ENCODE measurements at regions not wholly inside any gene's neighbourhood (a gene's known extent, or its start where the extent isn't known, plus 50 kb on each side); places are given as distances from the start of the nearest gene placed in this dataset.
"Not testable (repeated sequence)": the region's sequence is repeated elsewhere in the genome, so short reads cannot be mapped to it uniquely, and the experiment has no call there.

DNA sequence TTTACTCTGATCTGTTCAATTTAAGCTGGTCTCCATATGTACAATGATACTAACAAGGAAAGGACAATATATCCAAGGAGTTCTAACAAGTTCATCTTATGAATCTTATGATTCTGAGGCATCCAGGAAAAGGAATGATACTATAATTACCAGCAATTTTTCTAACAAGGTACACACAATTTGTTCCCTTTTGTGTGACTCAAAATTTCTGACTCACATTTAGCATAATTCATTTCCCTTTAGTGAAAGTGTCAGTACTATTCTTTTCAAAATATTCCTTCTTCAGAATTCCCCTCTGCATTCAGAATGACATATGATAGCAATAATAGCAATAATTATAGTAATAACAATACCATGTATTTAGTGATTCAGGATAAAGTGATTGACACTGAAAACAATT, 594.8 kb downstream of the DMRTA1 start:
- Histone ChIP-seq H2BK120ac (ENCODE audit: low read depth, low read length) (no peak overlapping the region), H3K4me2 (ENCODE audit: insufficient read depth, low read length, poor library complexity, severe bottlenecking) (no peak overlapping the region), H3K27me3 (ENCODE audit: control insufficient read depth in 3 of 3, insufficient read depth in 3 of 3, low read depth in 1 of 3, low read length in 3 of 3) (no peaks in the 10 kb centered on the region), H3K27ac (replicated peaks; ENCODE audit: low read length) (no peak overlapping the region), H3K23ac (ENCODE audit: low read depth, low read length, poor library complexity) (no peak overlapping the region), H4K8ac (ENCODE audit: low read depth, low read length) (no peak overlapping the region), H3K9me3 (replicated peaks in 1 of 2; ENCODE audit: control insufficient read depth in 2 of 2, insufficient read depth in 1 of 2, low read depth in 1 of 2, low read length in 2 of 2) (no peaks in the 10 kb centered on the region), H3K18ac (ENCODE audit: low read length) (no peak overlapping the region), H2AK5ac (ENCODE audit: low read depth, low read length) (no peak overlapping the region), H3K14ac (ENCODE audit: low read length) (no peak overlapping the region), H4K91ac (ENCODE audit: low read depth, low read length, poor library complexity) (no peak overlapping the region), H3K4me3 (ENCODE audit: low read length in 2 of 2) (no peak overlapping the region), H3K9ac (ENCODE audit: low read depth, low read length, poor library complexity) (no peak overlapping the region), H3K4ac (ENCODE audit: low read length) (no peak overlapping the region), H2BK12ac (ENCODE audit: low read length) (no peak overlapping the region), H3K79me1 (ENCODE audit: low read depth, low read length) (no peaks in the 10 kb centered on the region), H3K4me1 (ENCODE audit: control insufficient read depth in 2 of 2, insufficient read depth in 1 of 2, low read depth in 1 of 2, low read length in 2 of 2) (peaks cover 0 to 4% of the 10 kb centered on the region in 2 donors), H2BK5ac (ENCODE audit: low read length) (no peak overlapping the region), H2BK15ac (ENCODE audit: low read length) (no peak overlapping the region), H2AFZ (ENCODE audit: low read length) (no peak overlapping the region), H3K36me3 (replicated peaks in 1 of 2; ENCODE audit: control insufficient read depth in 2 of 2, insufficient read depth in 2 of 2, low read length in 2 of 2) (no peaks in the 10 kb centered on the region)
- DNase-seq (ENCODE audit: low spot score) = no peak

DNA sequence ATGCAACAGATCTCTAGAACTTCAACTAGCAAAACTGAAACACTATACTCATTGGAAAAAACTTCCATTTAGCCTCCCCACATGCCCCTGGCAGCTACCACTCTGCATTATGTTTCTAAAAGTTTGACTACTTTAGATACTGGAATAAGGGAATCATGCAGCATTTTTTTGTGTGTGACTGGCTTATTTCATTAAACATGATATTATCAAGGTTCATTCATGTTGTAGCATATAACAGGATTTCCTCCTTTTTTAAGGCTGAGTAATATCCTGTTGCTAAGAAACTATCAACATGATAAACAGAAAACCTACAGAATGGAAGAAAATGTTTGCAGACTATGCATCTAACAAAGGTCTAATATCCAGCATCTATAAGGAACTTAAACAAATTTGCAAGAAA, 597.9 kb downstream of the DMRTA1 start:
- H3K4me3 ChIP-seq (ENCODE audit: low read length in 2 of 2) = no peak overlapping the region
- no peak overlapping the region for H3K4ac ChIP-seq (ENCODE audit: low read length)
- H2BK12ac ChIP-seq (ENCODE audit: low read length) = no peak overlapping the region
- DNase-seq (ENCODE audit: low spot score) = no peak
- H2BK5ac ChIP-seq (ENCODE audit: low read length) = no peak overlapping the region
- H2AFZ ChIP-seq (ENCODE audit: low read length) = no peak overlapping the region
- no peak overlapping the region for H3K23ac ChIP-seq (ENCODE audit: low read depth, low read length, poor library complexity)
- H3K9me3 ChIP-seq (replicated peaks in 1 of 2; ENCODE audit: control insufficient read depth in 2 of 2, insufficient read depth in 1 of 2, low read depth in 1 of 2, low read length in 2 of 2) = no peaks in the 10 kb centered on the region
- no peaks in the 10 kb centered on the region for H3K36me3 ChIP-seq (replicated peaks in 1 of 2; ENCODE audit: control insufficient read depth in 2 of 2, insufficient read depth in 2 of 2, low read length in 2 of 2)
- no peak overlapping the region for H3K9ac ChIP-seq (ENCODE audit: low read depth, low read length, poor library complexity)
- no peak overlapping the region for H2BK15ac ChIP-seq (ENCODE audit: low read length)
- H4K91ac ChIP-seq (ENCODE audit: low read depth, low read length, poor library complexity) = no peak overlapping the region
- H3K18ac ChIP-seq (ENCODE audit: low read length) = no peak overlapping the region
- H3K14ac ChIP-seq (ENCODE audit: low read length) = no peak overlapping the region
- H2BK120ac ChIP-seq (ENCODE audit: low read depth, low read length) = no peak overlapping the region
- H3K79me1 ChIP-seq (ENCODE audit: low read depth, low read length) = no peaks in the 10 kb centered on the region
- H3K4me1 ChIP-seq (ENCODE audit: control insufficient read depth in 2 of 2, insufficient read depth in 1 of 2, low read depth in 1 of 2, low read length in 2 of 2) = peaks cover 0 to 4% of the 10 kb centered on the region in 2 donors
- H3K27ac ChIP-seq (replicated peaks; ENCODE audit: low read length) = no peak overlapping the region
- no peak overlapping the region for H4K8ac ChIP-seq (ENCODE audit: low read depth, low read length)
- no peak overlapping the region for H2AK5ac ChIP-seq (ENCODE audit: low read depth, low read length)
- H3K27me3 ChIP-seq (ENCODE audit: control insufficient read depth in 3 of 3, insufficient read depth in 3 of 3, low read depth in 1 of 3, low read length in 3 of 3) = no peaks in the 10 kb centered on the region
- no peak overlapping the region for H3K4me2 ChIP-seq (ENCODE audit: insufficient read depth, low read length, poor library complexity, severe bottlenecking)

DNA sequence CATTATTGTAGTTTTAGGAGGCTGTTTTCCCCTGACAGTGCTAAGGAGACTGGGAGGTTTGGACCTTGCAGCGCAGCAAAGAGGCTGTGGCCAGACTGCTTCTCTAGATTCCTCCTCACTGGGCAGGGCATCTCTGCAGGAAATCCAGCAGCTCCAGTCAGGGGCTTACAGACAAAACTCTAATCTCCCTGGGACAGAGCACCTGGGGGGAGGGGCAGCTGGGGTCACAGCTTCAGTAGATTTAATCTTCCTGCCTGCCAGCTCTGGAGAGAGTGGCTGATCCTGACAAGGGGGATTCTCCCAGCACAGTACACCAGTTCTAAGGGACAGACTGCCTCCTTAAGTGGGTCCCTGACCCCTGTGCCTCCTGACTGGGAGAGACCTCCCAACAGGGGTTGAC, 599.4 kb downstream of the DMRTA1 start:
- not testable (repeated sequence) for H2BK15ac ChIP-seq (ENCODE audit: low read length); H2AK5ac ChIP-seq (ENCODE audit: low read depth, low read length); H4K8ac ChIP-seq (ENCODE audit: low read depth, low read length); H3K4me1 ChIP-seq (ENCODE audit: control insufficient read depth in 2 of 2, insufficient read depth in 1 of 2, low read depth in 1 of 2, low read length in 2 of 2); H3K36me3 ChIP-seq (replicated peaks in 1 of 2; ENCODE audit: control insufficient read depth in 2 of 2, insufficient read depth in 2 of 2, low read length in 2 of 2); H2BK12ac ChIP-seq (ENCODE audit: low read length); H3K27me3 ChIP-seq (ENCODE audit: control insufficient read depth in 3 of 3, insufficient read depth in 3 of 3, low read depth in 1 of 3, low read length in 3 of 3); H3K9me3 ChIP-seq (replicated peaks in 1 of 2; ENCODE audit: control insufficient read depth in 2 of 2, insufficient read depth in 1 of 2, low read depth in 1 of 2, low read length in 2 of 2); H2BK120ac ChIP-seq (ENCODE audit: low read depth, low read length); DNase-seq (ENCODE audit: low spot score); H3K4me2 ChIP-seq (ENCODE audit: insufficient read depth, low read length, poor library complexity, severe bottlenecking); H2AFZ ChIP-seq (ENCODE audit: low read length); H3K23ac ChIP-seq (ENCODE audit: low read depth, low read length, poor library complexity); H3K4ac ChIP-seq (ENCODE audit: low read length); H3K14ac ChIP-seq (ENCODE audit: low read length); H2BK5ac ChIP-seq (ENCODE audit: low read length); H3K79me1 ChIP-seq (ENCODE audit: low read depth, low read length); H3K9ac ChIP-seq (ENCODE audit: low read depth, low read length, poor library complexity); H4K91ac ChIP-seq (ENCODE audit: low read depth, low read length, poor library complexity); H3K4me3 ChIP-seq (ENCODE audit: low read length in 2 of 2)
- WGBS, 2 donors (ENCODE audit: extremely low coverage in 2 of 2, insufficient read length in 2 of 2, insufficient replicate concordance in 1 of 2) = no CpG with 5 or more reads among the region's 1 CpG
- peak overlapping the region; percentile 49 for H3K27ac ChIP-seq (replicated peaks; ENCODE audit: low read length)
- peak overlapping the region; percentile 20 for H3K18ac ChIP-seq (ENCODE audit: low read length)

DNA sequence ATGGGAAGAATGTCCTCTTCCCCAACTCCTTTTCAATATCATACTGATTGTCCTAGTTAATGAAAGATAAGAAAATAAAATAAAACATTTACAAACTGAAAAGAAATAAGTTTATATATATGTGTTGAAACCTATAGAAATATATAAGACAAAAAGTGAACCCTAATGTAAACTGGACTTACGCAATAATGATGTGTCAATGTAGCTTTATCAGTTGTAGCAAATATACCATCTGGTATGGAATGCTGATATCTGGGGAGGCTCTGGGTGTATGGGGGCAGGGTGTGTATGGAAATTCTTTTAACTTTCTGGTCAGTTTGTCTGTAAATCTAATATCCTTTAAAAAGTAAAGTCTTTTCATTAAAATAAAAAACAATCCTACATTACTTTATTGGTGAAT, 603.9 kb downstream of the DMRTA1 start:
- no peak overlapping the region for H2BK120ac ChIP-seq (ENCODE audit: low read depth, low read length)
- H3K27ac ChIP-seq (replicated peaks; ENCODE audit: low read length) = no peak overlapping the region
- no peak for DNase-seq (ENCODE audit: low spot score)
- H4K8ac ChIP-seq (ENCODE audit: low read depth, low read length) = no peak overlapping the region
- no peak overlapping the region for H2AFZ ChIP-seq (ENCODE audit: low read length)
- H3K9ac ChIP-seq (ENCODE audit: low read depth, low read length, poor library complexity) = no peak overlapping the region
- H3K4me3 ChIP-seq (ENCODE audit: low read length in 2 of 2) = no peak overlapping the region
- no peaks in the 10 kb centered on the region for H3K27me3 ChIP-seq (ENCODE audit: control insufficient read depth in 3 of 3, insufficient read depth in 3 of 3, low read depth in 1 of 3, low read length in 3 of 3)
- no peak overlapping the region for H3K4ac ChIP-seq (ENCODE audit: low read length)
- H3K36me3 ChIP-seq (replicated peaks in 1 of 2; ENCODE audit: control insufficient read depth in 2 of 2, insufficient read depth in 2 of 2, low read length in 2 of 2) = no peaks in the 10 kb centered on the region
- H4K91ac ChIP-seq (ENCODE audit: low read depth, low read length, poor library complexity) = no peak overlapping the region
- H2BK5ac ChIP-seq (ENCODE audit: low read length) = no peak overlapping the region
- H3K18ac ChIP-seq (ENCODE audit: low read length) = no peak overlapping the region
- H2AK5ac ChIP-seq (ENCODE audit: low read depth, low read length) = no peak overlapping the region
- H3K4me2 ChIP-seq (ENCODE audit: insufficient read depth, low read length, poor library complexity, severe bottlenecking) = no peak overlapping the region
- H3K79me1 ChIP-seq (ENCODE audit: low read depth, low read length) = no peaks in the 10 kb centered on the region
- no peak overlapping the region for H2BK12ac ChIP-seq (ENCODE audit: low read length)
- no peak overlapping the region for H3K23ac ChIP-seq (ENCODE audit: low read depth, low read length, poor library complexity)
- no peak overlapping the region for H2BK15ac ChIP-seq (ENCODE audit: low read length)
- H3K14ac ChIP-seq (ENCODE audit: low read length) = no peak overlapping the region
- H3K4me1 ChIP-seq (ENCODE audit: control insufficient read depth in 2 of 2, insufficient read depth in 1 of 2, low read depth in 1 of 2, low read length in 2 of 2) = peaks cover 0 to 4% of the 10 kb centered on the region in 2 donors
- no peaks in the 10 kb centered on the region for H3K9me3 ChIP-seq (replicated peaks in 1 of 2; ENCODE audit: control insufficient read depth in 2 of 2, insufficient read depth in 1 of 2, low read depth in 1 of 2, low read length in 2 of 2)
- WGBS, 2 donors (ENCODE audit: extremely low coverage in 2 of 2, insufficient read length in 2 of 2, insufficient replicate concordance in 1 of 2) = no CpG with 5 or more reads among the region's 1 CpG
